GM12864 (cell line): ENCODE measurements at regions not wholly inside any gene's neighbourhood (a gene's known extent, or its start where the extent isn't known, plus 50 kb on each side); places are given as distances from the start of the nearest gene placed in this dataset.

Experiments used
- DNase-seq: peaks from one replicate; pipeline ENCODE4 v3.0.0-alpha.2; 2011; ENCODE audit warnings: low read depth
- H3K4me3 ChIP-seq: 2 replicates; pipeline ENCODE4 v1.5.1; 2011; ENCODE audit warnings: mild to moderate bottlenecking, low read depth, low read length, control low read depth
- CTCF ChIP-seq: IDR thresholded peaks from 2 replicates; pipeline ENCODE4 v1.5.1; 2011; ENCODE audit warnings: low read depth, mild to moderate bottlenecking, moderate library complexity, low read length, control low read depth, inconsistent platforms; ENCODE audit errors: missing control alignments

GRCh38 chr14:71863766-71864165 lies 68.5 kb upstream of the RGS6 start:
- no peak overlapping the region for H3K4me3 ChIP-seq
- TF ChIP-seq CTCF = no peak
- no peak for DNase-seq
